NT2/D1 (cell line): ENCODE measurements at regions not wholly inside any gene's neighbourhood (a gene's known extent, or its start where the extent isn't known, plus 50 kb on each side); places are given as distances from the start of the nearest gene placed in this dataset.

Experiments used
- DNase-seq: peaks from one replicate; pipeline ENCODE4 v3.0.0-alpha.2; 2011; ENCODE audit warnings: low read depth, low spot score
- H3K27me3 ChIP-seq: 2 replicates; pipeline ENCODE4 v1.6.0; 2011; ENCODE audit warnings: mild to moderate bottlenecking; ENCODE audit not compliant: insufficient read length, insufficient read depth
- H3K36me3 ChIP-seq: 2 replicates; pipeline ENCODE4 v1.6.1; 2011; ENCODE audit warnings: mild to moderate bottlenecking, low read length, mixed read lengths; ENCODE audit not compliant: insufficient read depth, insufficient read length
- H3K4me1 ChIP-seq: 2 replicates; pipeline ENCODE4 v1.5.1; 2011; ENCODE audit not compliant: insufficient read depth, insufficient read length
- H3K4me3 ChIP-seq: 2 replicates; pipeline ENCODE4 v1.5.1; 2011; ENCODE audit warnings: low read depth; ENCODE audit not compliant: insufficient read length
- H3K9ac ChIP-seq: 2 replicates; pipeline ENCODE4 v1.6.0; 2011; ENCODE audit warnings: low read depth; ENCODE audit not compliant: insufficient read length
- H3K9me3 ChIP-seq: 2 replicates; pipeline ENCODE4 v1.5.1; 2011; ENCODE audit warnings: mild to moderate bottlenecking, low read length; ENCODE audit not compliant: insufficient read depth
- SUZ12 ChIP-seq: IDR thresholded peaks from 2 replicates; pipeline ENCODE4 v1.6.1; 2011; ENCODE audit not compliant: insufficient read length, insufficient read depth; ENCODE audit errors: extremely low read depth
- YY1 ChIP-seq: IDR thresholded peaks from 2 replicates; pipeline ENCODE4 v1.6.1; 2011; ENCODE audit not compliant: insufficient read length, insufficient read depth
- ZNF274 ChIP-seq: IDR thresholded peaks from 2 replicates; pipeline ENCODE4 v1.6.1; 2011; ENCODE audit warnings: mild to moderate bottlenecking, low read depth, low read length

- H3K27me3 ChIP-seq, result peaks cover 93% of the 10 kb centered on the region
Measured at GRCh38 chr12:132384916-132385774, 55.8 kb upstream of the GALNT9 start.

GRCh38 chr12:132380641-132381040 is 51.3 kb upstream of the GALNT9 start:
- Histone ChIP-seq H3K9me3 (no peaks in the 10 kb centered on the region), H3K36me3 (no peaks in the 10 kb centered on the region), H3K27me3 (peaks cover 86% of the 10 kb centered on the region), H3K4me3 (no peak overlapping the region), H3K4me1 (no peaks in the 10 kb centered on the region), H3K9ac (no peak overlapping the region)
- DNase-seq, result no peak
- TF ChIP-seq SUZ12 (no peak), YY1 (no peak), ZNF274 (no peak)

More at GRCh38 chr12:132384916-132385774, 55.8 kb upstream of the GALNT9 start:
- TF ChIP-seq SUZ12, result no peak
- TF ChIP-seq ZNF274, result no peak
- no peak for TF ChIP-seq YY1
- Histone ChIP-seq H3K9me3 (no peaks in the 10 kb centered on the region), H3K36me3 (no peaks in the 10 kb centered on the region), H3K9ac (no peak overlapping the region), H3K4me1 (peaks cover 9% of the 10 kb centered on the region), H3K4me3 (no peak overlapping the region)
- no peak for DNase-seq

- DNase-seq, result no peak
- Histone ChIP-seq H3K9ac (no peak overlapping the region), H3K4me1 (no peaks in the 10 kb centered on the region), H3K27me3 (peaks cover 86% of the 10 kb centered on the region), H3K9me3 (no peaks in the 10 kb centered on the region), H3K4me3 (no peak overlapping the region), H3K36me3 (no peaks in the 10 kb centered on the region)
- TF ChIP-seq SUZ12 (no peak), ZNF274 (no peak), YY1 (no peak)
Measured at GRCh38 chr12:132379996-132380395, 50.6 kb upstream of the GALNT9 start.

- no peak for DNase-seq
- TF ChIP-seq ZNF274 (no peak), YY1 (no peak), SUZ12 (no peak)
- H3K9me3 ChIP-seq, result 0 out of 2 replicates have a peak, but pooled peaks cover 4% of the 10 kb centered on the region
- no peaks in the 10 kb centered on the region for H3K36me3 ChIP-seq
- peaks cover 86% of the 10 kb centered on the region for H3K27me3 ChIP-seq
- H3K4me3 ChIP-seq, result no peak overlapping the region
- H3K9ac ChIP-seq, result no peak overlapping the region
- no peaks in the 10 kb centered on the region for H3K4me1 ChIP-seq
Measured at GRCh38 chr12:132379576-132379975, 50.2 kb upstream of the GALNT9 start.
